HCEC 1CT (cell line): ENCODE measurements at regions not wholly inside any gene's neighbourhood (a gene's known extent, or its start where the extent isn't known, plus 50 kb on each side); places are given as distances from the start of the nearest gene placed in this dataset.
"Not testable (repeated sequence)": the region's sequence is repeated elsewhere in the genome, so short reads cannot be mapped to it uniquely, and the experiment has no call there.

Experiments used
- DNase-seq: peaks from one replicate; pipeline ENCODE4 v3.0.0-alpha.2; 2017

DNA sequence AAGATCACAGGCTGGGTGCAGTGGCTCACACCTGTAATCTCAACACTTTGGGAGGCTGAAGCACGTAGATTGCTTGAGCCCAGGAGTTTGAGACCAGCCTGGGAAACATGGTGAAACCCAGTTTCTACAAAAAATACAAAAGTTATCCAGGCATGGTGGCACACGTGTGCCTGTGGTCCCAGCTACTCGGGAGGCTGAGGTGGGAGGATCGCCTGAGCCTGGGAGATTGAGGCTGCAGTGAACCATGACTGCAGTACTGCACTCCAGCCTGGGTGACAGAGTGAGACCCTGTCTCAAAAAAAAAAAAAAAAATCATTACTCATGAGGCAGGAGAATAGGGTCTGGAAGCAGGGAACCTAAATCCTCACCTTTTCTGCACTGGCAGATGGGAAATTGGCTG lies 79.1 kb upstream of the CLDN5 start:
- not testable (repeated sequence) for DNase-seq

DNA sequence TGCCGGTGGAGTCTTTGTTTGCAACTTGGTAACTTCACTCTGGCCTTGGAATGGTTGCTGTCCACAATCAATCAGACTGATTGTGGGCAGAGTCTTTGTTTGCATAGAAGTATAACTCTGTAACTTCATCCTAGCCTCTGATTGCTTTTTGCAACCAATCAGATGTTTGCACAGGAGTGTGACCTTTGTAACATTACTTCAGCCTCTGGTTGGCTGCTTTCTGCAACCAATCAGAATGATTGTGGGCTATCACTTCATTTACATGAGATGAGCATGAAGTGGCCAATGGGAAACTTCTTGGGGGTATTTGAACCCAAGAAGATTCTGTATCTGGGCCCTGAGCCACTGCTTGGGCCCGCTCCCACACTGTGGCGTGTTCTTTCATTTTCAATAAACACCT lies 79.6 kb upstream of the CLDN5 start:
- DNase-seq, result no peak

DNA sequence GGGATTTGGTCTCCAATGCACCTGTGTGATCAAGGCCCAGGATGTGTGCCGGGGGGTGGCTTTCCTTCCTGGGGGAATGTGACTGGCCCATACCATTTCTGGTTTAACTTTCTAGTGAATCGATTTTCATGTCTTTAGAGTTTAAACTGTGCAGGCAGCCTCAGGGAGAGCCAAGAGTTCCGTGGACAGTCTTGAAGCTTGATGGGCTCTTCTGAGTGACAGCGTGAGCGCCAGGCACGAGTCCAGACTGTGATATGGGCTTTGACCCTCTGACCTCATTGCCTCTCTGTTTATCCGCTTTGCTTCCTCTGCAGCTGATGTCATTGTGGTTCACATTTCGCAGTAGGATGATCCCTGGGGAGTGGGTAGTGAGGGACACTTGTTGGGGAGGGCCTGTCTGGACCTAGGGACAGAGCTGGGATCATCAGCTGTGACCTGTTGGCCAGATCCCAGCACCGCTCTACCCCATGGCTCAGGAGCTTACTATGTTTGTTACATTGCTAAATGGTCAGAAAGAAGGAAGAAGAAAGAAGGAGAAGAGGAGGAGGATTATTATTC lies 80.6 kb upstream of the CLDN5 start:
- DNase-seq, result no peak

DNA sequence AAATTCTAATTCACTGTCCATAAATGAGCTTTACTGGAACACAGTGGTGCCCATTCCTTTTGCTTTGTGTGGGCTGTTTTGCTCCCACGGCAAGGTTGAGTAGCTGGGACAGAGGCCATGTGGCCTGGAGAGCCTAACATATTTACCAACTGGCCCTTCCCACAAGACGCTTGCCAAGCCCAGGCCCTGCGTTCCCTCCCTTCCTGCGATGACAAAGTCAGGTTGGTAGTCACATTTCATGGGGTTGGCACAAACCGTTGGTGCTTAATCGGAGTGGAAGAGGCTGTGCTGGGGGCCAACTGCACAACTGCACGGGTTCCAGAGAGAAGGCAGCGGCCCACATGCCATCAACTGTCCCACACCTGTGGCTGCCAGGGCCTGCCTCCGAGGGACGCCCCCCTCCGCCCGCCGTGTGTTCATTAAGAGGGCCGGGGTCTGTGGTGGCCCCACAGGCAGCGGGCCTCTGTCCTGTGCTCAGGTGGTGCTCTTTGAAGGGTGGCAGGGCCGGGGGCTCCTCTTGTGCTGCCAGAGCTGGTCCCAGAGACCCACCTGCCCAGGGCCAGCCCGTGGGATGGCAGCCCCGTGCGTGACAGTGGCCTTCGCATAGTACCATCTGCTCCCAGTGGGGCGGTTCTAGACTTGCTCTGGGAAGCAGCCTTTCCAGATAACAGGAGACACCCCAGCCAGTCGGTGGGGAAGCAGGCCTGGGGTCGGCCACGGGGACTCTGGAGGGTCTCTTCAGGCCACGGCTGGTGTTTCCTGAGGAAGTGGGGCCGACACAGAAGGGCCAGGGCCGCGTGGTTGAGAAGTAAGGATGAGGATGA lies 81.5 kb upstream of the CLDN5 start:
- DNase-seq, result no peak

DNA sequence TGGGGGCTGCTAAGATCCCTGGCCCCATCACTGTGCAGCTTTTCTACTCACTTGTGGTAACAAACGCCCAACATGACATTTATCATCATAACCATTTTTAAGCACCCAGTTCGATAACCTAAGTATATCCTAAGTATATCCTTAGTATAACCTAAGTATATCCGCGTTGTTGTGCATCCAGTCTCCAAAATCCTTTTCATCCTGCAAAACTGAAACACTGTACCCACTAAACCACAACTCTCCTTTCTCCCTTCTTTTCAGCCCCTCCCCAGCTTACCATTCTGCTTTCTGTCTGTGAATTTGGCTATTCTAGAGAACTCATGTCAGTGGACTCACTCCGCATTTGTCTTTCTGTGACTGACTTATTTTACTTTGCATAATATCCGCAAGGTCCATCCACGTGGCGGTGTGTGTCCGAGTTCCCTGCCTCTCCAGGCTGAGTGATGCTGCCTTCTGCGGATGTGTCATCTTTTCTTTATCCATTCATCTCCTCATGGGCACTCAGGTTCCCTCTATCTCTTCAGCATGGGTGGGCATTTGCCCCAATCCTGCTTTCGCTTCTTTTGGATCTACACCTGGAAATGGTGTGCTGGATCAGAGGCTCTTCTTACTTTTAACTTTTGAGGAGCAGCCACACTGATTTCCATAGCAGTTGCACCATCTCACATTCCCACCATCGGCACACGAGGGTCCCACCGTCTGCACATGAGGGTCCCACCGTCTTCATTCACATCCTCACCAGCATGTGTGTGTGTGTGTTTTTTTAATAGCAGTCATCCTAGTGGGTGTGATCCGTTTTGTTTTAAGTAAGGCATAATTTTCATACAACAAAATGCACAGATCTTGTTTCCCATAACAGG lies 82.4 kb upstream of the CLDN5 start:
- DNase-seq, result no peak

DNA sequence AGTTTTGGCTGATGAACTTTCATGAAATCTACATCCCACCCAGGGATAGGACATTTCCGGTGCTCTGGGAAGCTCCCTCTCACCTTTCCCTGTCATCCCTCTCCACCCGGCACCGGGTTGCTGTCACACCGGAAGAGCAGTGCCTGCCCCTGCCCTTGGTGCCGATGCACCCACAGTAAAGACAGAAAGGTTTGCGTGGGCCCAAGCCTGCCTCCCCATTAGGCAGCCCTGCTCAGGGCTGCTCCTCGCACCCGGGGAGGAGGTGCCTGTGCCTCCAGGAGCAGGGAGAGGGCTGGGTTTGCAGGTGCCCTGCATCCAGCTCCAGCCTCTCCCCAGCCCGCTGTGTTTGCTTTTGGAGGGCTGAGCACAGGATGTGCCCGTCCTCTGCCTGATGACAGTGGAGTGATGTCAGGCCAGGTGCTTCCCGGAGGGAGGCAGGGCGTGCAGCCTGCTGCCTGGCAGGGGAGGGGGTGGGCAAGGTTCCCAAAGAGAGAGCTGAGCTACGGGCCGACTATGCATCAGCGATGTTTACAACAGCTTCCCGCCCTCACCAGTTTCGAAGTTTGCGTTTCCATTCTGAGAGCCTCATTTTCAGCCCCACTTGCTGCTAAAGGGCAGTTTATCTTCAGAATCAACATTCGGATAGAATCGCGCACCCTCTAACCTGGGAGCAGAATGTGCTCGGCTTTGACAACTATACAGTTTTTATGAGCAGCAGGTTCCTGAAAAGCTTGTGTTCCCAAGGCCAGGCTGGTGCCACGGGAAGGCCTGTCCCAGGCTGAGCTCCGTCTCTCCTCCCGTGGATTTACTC lies 83.2 kb upstream of the CLDN5 start:
- no peak for DNase-seq

DNA sequence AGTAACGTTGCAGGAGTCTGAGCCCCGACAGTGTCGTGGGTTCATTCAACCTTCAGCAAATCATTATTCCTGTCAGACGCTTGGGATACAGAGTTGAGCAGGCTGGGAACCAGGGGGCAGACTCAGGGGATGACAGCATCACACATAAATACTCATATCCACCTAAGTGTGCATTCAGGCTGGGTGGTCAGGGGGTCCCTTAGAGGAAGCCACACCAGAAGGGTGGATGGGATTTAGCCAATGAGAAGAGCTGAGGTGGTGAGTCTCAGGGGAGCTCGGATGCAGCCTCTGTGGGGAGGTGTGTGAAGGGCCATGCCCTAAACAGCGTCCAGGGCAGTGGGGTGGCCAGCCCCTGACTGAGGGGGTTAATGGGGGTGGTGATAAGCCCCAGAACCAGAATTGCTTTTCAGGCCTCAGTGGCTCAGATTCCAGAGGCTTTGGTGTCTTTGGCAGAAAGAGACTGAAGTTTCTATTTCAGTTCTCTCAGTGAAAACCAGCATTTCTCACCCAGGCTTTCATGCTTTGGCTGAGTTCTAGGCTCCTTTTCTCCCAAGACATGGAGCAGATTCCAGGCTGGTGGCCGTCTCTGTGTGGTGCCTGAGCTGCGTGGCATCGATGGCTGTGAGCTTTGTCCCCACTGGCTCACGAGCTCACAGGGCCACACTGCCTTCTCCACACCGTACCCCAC lies 83.9 kb upstream of the CLDN5 start:
- no peak for DNase-seq

DNA sequence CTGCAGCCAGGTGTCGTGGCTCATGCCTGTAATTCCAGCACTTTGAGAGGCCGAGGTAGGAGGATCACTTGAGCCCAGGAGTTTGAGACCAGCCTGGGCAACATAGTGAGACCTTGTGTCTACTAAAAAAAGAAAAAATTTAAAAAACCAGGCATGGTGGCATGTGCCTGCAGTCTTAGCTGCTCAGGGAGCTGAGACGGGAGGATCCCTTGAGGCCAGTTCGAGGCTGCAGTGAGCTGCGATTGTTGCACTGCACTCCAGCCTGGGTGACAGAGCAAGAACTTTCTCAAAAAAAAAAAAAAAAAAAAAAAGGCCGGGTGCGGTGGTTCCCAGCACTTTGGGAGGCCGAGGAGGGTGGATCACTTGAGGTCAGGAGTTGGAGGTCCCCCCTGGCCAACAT lies 85.5 kb upstream of the CLDN5 start:
- not testable (repeated sequence) for DNase-seq

DNA sequence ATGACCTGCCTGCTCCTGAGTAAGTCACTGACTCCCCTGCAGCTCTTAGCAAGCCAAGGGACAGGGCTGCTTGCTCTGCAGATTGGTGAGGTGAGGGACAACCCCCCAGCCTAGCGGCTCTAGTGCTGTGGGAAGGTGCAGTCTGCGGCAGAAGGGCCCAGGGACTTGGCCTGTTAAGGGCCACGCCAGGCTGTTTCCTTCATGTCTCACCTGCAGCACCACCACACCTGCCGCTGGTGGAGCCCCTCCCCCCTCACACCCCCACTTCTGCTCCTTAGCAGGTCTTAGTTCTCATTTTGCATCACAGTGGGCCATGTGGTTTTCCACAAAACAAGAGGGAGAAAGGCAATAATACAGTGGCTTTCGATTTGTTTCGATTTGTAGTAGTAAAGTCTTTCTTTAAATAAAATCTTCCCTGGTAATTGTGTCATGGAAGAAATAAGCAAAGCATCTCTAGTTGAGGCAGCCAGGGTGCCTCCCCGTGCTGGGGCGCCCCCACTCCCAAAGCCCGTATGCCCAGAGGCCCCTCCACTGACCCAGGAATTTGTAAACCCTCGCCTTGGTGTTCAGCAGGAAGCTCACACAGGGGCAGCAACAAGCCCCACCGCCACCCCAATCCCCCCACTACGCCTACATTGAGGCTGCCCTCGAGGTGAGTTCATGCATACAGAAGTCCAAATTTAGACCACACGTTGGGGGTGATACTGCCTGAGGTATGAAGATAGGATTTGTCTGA lies 86.5 kb upstream of the CLDN5 start:
- no peak for DNase-seq

DNA sequence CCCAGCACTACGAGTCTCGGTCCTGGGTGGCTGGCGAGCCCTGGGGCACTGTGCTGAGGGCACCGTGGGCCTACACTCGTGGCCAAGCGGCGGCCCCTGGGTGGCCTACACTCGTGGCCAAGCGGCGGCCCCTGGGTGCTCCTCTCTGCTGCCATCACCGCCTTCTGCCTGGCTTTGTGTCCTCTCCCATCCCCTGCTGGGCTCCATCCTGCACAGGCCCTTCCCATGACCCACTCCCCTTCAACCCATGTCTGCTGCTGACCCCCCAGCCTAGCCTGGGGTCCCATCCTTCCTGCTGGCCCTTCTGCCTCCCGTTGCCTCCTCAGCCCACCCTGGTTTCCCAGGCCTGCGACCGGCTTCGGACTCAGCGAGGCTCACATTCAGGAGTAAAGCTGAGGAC lies 87.4 kb upstream of the CLDN5 start:
- no peak for DNase-seq

DNA sequence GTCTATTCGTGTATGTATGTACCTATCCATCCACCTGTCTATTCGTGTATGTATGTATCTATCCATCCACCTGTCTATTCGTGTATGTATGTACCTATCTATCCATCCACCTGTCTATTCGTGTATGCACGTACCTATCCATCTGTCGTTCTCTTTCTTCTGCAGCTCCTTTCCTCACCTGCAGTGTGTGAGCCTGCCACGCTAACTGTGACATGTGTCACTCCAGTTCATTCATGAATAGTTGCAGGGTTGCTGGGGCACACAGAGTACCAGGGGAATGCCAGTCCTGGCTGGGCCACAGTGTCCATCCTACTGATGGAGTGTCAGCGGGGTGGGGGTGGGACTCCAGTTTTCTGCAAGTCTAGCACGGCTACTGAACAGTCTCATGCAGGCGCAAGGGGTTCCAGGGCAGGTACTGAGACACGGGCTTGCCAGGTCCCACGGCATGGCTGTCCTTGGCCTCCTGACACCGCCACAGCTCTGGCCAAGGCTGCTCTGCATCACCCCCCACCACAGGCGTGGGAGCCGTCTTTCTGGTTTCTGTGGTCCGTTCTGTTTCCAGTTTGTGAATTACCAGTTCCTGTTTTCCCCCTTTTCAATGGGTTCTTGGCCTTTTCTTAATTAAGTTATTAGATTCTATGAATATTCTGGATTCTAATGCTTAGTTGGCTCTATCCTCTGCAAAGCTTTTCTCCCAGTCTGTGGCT lies 88.8 kb upstream of the CLDN5 start:
- DNase-seq, result no peak

DNA sequence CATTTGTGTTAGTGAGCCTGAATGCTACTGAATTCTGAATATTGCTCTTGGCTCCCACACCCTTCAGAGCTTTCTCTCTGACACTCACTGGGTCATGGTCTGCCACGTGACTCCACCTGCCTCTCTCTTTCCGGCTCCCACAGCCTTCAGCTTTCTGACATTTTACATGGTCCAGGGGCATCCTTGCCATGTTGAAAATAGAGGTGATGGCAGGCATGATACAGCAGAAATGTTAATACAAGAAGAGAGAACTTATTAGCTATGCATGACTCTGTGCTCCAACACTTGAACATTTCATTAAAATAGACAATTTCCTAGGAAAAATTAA lies 90.3 kb upstream of the CLDN5 start:
- no peak for DNase-seq

DNA sequence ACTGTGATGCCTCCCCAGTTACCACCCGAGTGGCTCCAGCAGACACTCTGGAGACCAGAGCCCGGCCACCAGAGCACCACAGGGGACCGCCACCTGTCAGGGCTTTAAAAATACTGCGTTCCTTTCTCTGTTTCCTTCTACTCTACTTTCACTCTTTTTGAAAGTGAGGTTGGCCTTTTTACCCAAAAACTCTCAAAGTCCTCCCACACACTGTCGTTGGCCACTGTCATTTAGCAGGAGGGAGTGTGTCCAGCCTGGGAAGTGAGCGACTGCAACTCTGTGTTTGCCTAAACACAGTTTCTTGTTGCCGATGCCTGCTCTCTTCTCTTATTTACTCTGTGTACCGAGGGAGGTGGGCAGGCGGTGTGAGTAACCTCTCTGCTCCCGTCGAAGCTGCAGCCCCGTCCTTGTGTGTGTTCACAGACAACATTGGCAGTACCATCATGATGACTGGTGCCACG lies 90.8 kb upstream of the CLDN5 start:
- no peak for DNase-seq

DNA sequence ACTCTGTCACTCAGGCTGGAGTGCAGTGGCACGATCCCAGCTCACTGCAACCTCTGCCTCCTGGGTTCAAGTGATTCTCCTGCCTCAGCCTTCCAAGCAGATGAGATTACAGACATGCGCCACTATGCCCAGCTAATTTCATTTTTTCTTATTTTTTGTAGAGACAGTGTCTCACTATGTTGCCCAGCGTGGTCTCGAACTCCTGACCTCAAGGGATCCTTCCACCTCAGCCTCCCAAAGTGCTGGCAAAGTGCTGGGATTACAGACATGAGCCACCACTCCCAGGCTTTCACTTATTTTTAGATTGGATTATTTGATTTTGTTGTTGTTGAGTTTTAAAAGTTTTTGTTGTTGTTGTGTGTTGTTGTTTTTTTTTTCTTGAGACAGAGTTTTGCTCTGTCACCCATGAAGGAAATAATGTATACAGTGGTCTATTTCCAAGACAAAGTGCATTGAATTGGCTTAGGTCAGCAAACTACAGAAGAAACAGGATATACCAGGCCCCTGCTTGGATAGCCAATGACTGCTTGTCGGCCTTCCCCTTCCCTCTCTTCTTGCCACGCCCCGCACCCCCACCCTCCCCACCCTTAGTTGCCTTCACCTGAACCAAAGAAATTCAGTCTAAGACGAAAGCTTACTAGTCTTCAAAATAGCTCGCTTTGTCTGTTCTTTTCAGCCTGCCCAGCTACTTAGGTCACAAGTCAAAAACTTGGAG lies 91.8 kb upstream of the CLDN5 start:
- DNase-seq, result no peak

DNA sequence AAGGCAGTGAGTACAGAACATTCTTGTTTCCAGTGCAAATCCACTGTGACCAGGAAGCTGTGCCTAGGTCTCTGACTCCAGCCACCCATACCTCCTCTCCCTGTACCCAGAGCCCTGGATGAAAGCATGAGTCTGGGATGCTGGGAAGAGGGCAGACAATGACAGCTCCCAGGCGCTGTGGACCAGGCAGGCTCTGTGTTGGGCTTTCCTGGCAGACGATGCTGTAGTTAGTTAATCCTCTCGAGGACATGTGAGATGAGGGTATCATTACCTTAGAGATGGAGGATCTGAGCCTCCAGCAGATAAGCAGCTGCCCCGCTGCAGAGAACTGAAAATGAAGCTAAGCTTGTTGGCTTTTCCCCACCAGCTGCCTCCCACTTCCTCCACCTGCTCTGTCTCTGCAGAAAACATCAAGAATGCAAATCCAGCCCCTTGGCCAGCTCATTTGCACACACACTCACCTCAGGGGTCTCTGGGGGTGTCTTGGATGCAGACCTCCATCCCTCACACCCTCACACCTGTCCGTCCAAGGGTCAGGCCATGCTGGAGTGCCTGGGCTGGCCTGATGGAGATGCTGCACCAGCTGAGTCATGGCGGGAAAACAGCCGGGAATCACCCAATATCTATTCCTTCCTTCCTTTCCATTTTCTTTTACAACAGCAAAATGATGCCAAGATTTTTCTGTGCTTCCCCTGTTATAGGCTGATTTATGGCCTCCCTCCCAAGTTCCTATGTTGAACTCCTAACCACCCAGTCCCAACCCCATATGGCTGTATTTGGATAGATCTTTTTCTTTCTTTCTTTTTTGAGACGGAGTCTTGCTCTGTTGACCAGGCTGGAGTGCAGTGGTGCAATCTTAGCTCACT lies 94.9 kb upstream of the SEPTIN5 start:
- DNase-seq, result no peak

DNA sequence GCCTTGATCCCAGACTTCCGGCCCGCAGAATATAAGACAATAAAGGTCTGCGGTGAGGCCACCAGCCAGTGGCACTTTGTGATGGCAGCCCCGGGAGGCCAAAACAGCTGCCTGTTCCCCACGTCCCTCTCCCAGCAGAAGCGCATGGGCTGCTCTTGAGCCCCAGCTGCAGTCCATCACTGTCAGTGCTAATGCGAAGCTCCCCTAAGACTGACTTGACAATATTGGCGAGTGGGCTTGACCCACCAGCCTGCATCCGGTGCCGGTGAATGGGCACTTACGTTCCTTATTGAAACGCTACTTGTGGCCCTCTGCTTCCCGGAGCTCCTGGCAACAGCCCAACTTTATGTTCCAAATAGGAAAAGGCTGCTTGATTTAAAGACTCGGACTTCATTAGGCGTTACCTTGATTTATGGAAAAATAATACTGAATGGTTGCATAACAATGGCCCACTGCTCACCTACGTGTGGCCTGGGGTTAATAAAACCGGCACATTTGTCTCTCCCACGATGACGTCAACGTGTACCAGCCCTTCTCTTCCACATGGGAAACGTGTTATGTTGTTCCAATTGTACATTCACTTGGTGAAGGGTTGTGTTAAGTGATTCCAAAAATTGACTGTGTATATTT lies 93.4 kb upstream of the SEPTIN5 start:
- no peak for DNase-seq

DNA sequence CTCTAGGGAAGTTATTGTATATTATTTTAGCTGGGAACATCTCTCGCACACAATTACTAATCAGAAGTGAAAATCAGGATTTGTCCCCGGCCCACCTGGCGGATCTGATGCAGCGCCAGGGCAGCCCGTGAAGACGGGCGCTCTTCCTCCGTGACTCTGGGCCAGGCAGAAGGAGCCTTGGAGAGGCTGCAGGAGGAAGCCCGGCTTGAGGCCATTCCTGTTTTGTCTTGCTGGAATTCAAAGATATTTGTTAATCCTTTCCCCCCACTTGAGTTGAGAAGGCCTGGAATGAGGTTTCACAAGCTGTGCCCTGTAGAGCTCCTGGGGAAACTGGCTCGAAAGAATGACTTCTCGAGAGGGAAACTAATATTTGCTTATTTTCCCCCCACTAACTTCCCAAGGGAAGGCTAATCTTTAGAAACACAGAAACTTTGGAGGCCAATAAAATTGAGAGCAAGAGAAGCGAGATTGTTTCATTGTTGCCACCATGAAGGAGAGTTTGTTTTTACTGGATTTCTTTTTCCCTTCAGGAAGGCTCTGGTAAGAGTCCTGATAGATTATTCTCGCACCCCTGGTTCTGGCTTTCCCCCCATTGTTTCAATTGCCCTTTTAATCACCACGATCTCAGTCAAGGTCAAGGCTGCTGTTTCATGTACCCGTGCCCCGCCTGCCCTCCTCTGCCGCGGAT lies 92.8 kb upstream of the SEPTIN5 start:
- DNase-seq, result no peak

DNA sequence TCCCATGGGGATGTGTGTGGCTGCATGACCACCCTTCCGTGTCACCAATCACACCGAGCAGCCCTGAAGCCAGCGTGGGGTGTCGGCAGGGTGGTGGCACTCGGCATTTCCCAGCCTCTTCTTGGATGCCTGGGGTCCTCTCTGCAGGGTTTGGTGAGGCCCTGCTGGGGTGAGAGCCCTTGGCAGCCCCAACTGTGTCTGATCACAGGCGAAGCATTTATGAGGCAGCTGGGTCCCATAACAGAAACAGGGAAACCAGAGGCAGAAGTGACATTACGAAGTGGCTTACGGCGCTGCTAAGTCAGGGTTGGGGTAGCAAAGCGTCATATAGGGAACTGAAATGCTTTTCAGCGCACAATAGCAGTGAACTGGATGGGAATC lies 92.3 kb upstream of the SEPTIN5 start:
- no peak for DNase-seq
